Stimulated activated naive CD8-positive, alpha-beta T cell treated with anti-CD3 and anti-CD28 coated beads, Interleukin-15, Interleukin-2, amounts not matched to agents 100 U/mL and 50 U/mL, for 24 hours (primary cell): ENCODE measurements at regions not wholly inside any gene's neighbourhood (a gene's known extent, or its start where the extent isn't known, plus 50 kb on each side); places are given as distances from the start of the nearest gene placed in this dataset.

Experiments
- ATAC-seq: fragments of 150-1000 bp; cut with Tn5 transposase; one replicate; pipeline ENCODE4 v1.10.0; 2021
- DNase-seq: peaks from one replicate; pipeline ENCODE4 v3.0.0; 2021

- DNase-seq: no peak
- ATAC-seq: no peak
Observed at GRCh38 chr13:40336228-40337221, 329.9 kb downstream of the FOXO1 start.

DNA sequence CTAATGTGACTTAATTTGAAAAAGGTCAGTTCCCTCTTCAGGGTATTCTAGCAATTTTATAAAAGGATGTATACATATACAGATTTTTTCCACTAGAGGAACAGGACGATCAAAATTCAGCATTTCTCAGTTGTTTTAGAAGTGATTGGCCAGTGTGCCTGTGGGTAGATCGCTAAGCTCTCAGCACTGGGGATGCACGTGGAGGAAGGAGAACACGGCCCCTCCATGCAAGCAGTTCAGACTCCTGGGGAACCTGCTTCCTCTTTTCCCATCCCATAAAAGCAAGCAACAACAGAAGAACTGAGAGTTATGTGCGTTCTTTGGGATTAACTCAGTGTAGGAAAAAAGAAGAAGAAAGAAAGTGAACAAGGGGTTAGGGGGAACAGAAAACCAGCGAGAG, 328.8 kb downstream of the FOXO1 start:
- no peak for DNase-seq
- no peak for ATAC-seq

GRCh38 chr13:40338217-40338616, 328.2 kb downstream of the FOXO1 start:
- ATAC-seq (no peak), DNase-seq (no peak)

DNA sequence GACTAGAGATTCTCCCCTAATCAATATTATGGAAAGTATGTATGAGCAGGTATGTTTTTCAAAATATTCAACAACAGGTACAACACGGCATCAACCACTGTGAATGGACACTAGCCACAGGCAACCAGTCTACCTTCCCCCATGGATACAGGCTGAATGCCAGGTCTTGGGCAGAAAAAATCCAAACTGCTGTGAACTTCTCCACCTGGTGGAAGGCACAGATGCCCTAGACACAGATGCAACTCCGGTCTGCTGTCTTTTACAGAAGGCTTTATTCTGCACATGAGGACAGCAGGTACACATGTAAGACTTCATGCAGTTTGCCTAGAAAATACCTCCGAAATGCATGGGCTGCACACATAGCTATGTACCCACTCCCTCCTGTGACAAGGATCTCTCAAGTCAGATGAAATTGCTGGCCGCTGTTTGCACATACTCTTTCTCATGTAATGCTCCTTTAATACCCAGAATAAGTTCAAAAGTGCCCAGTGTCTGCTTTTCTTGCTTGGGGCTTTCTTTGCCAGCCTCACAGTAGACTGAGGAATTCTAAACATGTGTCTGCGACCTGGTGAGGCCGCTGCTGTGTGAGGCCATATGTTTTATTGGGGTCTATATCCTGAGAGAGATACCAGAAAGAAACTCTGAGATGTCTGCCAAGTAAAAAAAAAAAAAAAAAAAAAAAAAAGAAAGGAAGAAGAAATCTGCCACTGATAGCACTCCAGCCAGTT, 325.9 kb downstream of the FOXO1 start:
- DNase-seq: no peak

DNA sequence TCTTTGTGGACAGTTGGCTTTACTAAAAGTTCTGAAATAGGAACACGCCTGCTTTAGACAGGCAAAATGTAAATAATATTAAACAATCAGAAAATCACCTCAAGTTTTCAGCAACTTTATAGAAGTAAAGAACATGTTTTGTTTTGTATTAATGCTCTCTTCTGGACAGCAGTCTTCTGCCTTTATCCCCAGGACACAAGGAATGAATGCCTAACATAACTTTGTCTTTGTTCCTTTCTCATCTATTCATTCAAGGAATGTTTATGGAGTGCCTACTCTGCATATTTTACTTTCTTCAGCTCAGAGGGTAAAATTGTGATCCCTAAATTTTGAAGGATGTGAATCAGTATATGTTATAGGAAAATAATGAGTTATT, 325.4 kb downstream of the FOXO1 start:
- ATAC-seq (no peak), DNase-seq (no peak)

More for the DNA sequence above, 325.9 kb downstream of the FOXO1 start:
- ATAC-seq: no peak

DNA sequence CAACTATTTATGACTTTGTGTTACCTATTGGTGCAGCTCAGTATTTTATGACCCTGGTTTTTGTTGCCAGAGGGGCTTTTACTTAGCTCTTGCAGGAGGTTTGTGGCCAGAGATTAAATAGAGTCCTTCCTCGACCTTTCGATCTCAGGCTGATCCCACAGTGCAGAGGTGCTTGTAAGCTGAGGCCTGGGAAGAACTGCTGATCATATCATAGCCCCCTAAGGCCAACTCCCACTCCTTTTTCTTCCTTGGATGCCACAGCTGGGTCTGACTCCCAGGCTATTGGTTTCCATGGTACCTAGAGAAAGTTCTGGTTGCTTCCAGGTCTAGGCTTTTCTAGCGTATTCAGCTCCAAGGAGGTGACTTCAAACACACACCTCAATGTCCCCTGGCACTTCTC, 324.9 kb downstream of the FOXO1 start:
- no peak for ATAC-seq
- DNase-seq: no peak

DNA sequence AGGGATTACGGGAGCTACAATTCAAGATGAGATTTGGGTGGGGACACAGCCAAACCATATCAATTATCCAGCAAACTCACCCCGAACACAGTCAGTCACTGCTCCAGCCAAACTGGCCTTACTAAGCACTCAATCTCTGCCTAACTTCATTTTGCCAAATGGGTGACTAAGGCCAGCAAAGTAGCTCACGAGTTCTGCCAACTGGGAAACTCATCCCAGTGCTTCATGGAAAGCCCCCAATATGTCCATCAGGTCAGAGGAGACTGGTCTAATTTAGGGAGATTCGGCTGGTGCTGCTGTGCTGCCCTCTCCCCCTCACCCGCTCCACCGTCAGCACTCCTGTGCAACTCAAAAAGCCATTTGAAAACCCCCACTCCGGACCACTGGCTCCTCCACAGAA, 324.0 kb downstream of the FOXO1 start:
- DNase-seq (no peak), ATAC-seq (no peak)

GRCh38 chr13:40342901-40343300, 323.5 kb downstream of the FOXO1 start:
- no peak for DNase-seq

GRCh38 chr13:40343550-40344269, 322.7 kb downstream of the FOXO1 start:
- DNase-seq (no peak), ATAC-seq (no peak)

More at GRCh38 chr13:40342901-40343300, 323.5 kb downstream of the FOXO1 start:
- ATAC-seq: no peak

DNA sequence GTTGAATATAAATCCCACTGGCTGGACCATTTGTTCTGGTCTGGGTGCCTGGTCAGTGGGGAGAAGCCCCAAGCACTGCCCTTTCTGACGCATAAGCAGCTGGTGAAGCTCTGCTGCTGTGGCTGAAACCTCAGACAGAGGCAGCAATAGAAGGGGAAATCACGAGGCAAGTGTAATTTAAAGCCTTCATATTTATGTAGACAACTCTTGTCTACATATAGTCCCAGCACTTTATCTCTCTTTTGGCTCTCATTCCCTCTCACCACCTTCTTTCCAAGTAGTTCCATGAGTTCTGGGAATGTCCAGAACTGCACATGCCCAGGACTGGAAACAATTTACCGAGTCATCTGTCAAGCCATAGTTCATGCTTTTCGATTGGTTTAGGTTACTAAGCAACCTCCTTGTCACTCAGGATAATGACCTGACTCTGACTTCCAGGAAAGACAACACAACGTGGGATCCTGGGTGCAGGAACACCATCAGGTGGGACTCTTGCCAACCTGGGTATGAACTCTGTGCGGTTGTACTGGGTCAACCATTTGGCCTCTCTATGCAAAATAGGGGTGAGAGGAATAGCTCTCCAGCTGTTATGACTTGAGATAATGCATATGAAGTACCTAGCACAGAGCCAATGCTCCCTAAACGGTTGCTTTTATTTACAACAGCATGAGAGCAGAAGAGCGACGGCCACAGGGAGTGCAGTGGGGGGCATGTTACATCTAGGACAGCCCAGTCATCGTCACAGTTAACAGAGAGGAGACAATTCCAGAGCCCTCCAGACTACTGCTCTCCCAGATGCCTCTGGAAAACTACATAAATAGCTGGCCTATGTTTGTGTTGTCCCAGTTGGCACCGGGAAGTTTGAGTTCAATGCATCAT, 321.9 kb downstream of the FOXO1 start:
- no peak for ATAC-seq

DNA sequence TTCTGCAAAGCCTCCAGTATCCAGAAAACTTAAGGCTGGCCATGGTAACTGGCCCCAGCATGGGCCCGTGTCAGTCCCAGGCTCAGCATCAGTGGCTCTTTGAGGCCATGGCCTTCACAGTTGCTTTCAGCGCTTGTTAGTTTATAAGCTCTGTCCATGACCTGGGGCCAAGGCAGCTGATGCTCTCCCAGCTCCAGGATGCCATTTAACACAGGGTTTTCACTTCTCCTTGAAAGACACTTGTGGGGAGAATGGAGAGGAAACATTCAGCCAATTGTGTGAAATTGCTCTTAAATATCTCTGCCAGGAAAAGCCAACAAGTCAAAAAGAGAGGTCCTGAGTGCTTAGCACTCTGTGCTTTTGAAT, 321.3 kb downstream of the FOXO1 start:
- ATAC-seq: no peak
- DNase-seq: no peak

More for the DNA sequence above, 321.9 kb downstream of the FOXO1 start:
- DNase-seq: no peak

DNA sequence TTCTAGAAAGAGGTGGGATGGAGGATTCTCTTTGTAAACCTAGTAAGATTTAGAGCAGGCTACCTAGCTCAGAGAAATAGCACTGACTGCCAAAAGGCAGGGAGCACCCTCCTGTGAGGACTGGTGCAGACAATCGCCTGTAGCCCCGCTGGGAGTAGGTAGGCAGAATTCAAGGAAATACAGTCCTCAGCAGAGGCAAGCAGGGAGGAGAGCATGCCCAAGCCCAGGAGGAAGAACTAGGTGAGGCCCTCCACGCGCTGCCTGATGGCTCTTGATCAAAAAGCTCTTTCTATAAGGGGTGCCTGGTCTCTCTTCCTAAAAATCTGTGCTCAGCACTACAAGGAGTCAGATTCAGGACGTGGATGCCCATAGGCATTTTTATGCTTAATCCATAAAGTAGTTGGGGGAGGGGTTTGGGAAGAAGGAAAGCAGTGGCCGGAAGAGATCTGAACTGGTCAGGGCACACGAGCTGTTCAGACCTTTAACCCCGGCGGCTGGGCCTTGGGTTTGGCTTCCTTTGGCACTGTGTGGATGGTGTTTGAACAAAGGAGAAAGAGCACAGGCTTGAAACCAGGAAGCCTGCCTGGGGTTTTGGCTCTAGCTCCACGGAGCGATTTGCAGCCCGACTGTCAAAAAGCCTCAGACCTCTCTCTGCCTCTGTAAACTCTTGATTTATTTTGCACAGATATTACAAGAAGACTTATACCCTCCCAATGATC, 320.6 kb downstream of the FOXO1 start:
- DNase-seq: no peak
- ATAC-seq: no peak

DNA sequence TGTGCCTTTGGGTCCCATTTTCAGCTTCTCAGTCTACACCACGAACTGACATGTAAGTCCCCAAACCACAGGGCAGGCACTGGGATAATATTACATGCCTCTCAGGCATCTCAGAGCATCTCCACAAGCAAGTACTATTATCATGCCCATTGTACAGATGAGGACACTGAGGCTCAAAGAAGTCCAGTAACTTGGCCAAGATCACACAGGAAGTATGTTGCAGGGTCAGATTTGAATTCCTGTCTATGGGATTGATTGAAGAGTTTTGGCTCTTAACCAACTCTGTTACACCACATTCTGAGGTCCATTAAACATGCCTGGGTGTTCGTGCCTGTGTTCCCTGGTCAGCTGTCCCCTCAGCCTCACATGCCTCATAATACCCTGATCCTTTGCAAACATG, 319.8 kb downstream of the FOXO1 start:
- no peak for DNase-seq
- ATAC-seq: no peak

- DNase-seq: no peak
- no peak for ATAC-seq
Observed at GRCh38 chr13:40348096-40348679, 318.3 kb downstream of the FOXO1 start.

- ATAC-seq: no peak
- DNase-seq: no peak
Observed at GRCh38 chr13:40350283-40350992, 316.0 kb downstream of the FOXO1 start.

GRCh38 chr13:40351537-40352379, 314.7 kb downstream of the FOXO1 start:
- DNase-seq (no peak), ATAC-seq (no peak)

GRCh38 chr13:40352380-40352778, 314.1 kb downstream of the FOXO1 start:
- DNase-seq (no peak), ATAC-seq (no peak)

- ATAC-seq (no peak), DNase-seq (no peak)
Observed at GRCh38 chr13:40352802-40353562, 313.5 kb downstream of the FOXO1 start.
